HFF-Myc (cell line): ENCODE measurements at regions not wholly inside any gene's neighbourhood (a gene's known extent, or its start where the extent isn't known, plus 50 kb on each side); places are given as distances from the start of the nearest gene placed in this dataset.

Source experiments
- DNase-seq: peaks from one replicate; pipeline ENCODE4 v3.0.0-alpha.2; 2011; ENCODE audit warnings: low read depth; ENCODE audit errors: extremely low read depth
- H3K4me3 ChIP-seq: replicated peaks from 2 replicates; pipeline ENCODE4 v1.5.1; 2011; ENCODE audit warnings: low read depth, mild to moderate bottlenecking, control low read depth, low read length
- TF ChIP-seq, protein P1 (sequence below): IDR thresholded peaks from 2 replicates; pipeline ENCODE4 v1.5.1; 2012; ENCODE audit warnings: mild to moderate bottlenecking, low read depth, low read length, control low read depth; ENCODE audit errors: missing control alignments

DNA sequence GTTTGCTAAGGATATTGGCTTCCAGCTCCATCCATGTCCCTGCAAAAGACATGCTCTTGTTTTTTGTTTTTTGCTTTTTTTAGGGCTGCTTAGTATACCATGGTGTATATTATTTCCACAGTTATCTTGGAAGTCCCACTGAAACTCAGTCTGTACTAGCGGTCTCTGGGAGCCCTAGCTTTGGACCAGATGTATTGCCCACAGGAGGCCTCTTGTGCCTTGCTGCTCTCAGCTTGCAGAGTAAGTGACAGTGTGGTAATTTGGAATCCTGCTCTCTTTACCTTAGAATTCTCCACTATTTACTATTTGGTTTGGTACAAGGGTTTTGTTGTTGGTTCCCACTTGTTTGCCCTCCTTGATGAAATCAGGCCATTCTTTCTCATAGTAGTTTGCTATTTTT is 1022.9 kb downstream of the LRFN5 start:
- no peak for DNase-seq
- TF ChIP-seq, protein P1, sequence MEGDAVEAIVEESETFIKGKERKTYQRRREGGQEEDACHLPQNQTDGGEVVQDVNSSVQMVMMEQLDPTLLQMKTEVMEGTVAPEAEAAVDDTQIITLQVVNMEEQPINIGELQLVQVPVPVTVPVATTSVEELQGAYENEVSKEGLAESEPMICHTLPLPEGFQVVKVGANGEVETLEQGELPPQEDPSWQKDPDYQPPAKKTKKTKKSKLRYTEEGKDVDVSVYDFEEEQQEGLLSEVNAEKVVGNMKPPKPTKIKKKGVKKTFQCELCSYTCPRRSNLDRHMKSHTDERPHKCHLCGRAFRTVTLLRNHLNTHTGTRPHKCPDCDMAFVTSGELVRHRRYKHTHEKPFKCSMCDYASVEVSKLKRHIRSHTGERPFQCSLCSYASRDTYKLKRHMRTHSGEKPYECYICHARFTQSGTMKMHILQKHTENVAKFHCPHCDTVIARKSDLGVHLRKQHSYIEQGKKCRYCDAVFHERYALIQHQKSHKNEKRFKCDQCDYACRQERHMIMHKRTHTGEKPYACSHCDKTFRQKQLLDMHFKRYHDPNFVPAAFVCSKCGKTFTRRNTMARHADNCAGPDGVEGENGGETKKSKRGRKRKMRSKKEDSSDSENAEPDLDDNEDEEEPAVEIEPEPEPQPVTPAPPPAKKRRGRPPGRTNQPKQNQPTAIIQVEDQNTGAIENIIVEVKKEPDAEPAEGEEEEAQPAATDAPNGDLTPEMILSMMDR, result no peak

DNA sequence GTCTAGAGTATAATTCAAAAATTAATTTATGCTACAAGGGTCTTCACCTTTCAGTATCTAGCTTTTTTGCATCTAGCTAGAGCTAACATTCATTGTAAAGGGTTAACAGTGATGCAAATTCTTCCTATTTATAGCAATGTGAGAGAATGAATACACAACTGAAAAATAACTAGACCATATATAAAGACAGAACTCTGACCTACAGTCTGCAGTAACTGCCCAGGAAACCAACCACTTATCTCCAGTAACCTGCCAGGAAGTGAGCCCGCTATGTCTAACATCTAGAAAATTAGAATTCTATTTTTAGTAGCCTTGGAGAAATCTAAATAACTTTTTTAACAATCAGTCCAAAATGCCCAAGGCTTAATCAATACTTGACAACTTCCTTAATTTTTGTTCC is 1021.9 kb downstream of the LRFN5 start:
- no peak for DNase-seq
- H3K4me3 ChIP-seq, result no peak overlapping the region
- TF ChIP-seq, protein P1, result no peak

More for the DNA sequence above, 1022.9 kb downstream of the LRFN5 start:
- H3K4me3 ChIP-seq, result no peak overlapping the region

DNA sequence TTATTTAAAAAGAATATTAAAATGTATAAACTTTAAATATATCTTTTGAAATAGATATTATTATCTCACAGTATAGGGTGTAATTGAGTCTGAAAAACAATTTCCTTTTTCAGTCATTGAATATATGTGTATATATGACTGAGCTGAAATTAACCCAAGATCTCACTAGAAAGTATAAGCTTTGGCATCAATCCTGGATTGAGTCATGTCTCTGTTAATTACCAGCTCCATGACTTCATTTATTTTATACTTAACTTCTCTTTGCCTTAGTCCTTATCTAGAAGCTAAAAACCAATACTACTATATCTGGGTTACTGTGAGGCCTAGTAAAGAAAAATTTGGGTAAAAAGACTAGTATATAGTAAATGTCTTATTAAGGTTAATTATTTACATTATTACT is 1020.3 kb downstream of the LRFN5 start:
- DNase-seq, result no peak
- TF ChIP-seq, protein P1, result no peak
- no peak overlapping the region for H3K4me3 ChIP-seq

DNA sequence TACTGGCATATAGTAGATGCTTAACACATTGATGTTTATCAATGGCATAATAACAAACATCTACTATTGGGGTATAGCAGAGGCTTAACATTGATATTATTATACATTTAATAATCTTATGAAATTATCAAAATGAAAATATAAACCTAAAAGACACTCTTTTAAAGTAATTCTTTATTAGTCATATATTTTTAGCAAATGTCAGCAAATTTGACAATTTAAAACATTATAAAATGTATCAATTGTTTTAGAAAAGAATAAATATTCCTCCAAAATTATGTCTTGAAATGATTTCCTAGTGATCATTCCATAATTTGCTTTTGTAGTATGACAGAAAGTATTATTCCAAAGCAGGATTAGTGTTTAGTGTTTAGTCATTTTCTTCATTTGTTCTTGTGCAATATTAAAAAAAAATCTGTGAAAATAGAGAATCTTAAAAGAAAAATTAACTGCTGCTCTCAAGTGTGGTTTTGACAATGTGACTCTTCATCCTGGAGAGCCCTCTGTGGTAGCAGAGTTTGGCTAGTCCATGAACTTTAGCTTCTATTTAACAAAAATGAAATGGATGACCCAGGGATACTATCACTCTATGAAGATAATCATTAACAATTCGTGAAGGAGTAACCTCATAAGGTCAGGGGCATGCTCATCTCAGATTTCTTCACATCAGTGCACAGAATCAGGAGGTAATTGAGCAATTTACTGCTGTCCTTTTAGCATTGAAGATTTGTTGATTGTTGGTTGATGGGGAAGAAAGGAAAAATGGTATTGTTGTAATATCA is 1018.5 kb downstream of the LRFN5 start:
- DNase-seq, result no peak
- TF ChIP-seq, protein P1, result no peak
- no peak overlapping the region for H3K4me3 ChIP-seq

DNA sequence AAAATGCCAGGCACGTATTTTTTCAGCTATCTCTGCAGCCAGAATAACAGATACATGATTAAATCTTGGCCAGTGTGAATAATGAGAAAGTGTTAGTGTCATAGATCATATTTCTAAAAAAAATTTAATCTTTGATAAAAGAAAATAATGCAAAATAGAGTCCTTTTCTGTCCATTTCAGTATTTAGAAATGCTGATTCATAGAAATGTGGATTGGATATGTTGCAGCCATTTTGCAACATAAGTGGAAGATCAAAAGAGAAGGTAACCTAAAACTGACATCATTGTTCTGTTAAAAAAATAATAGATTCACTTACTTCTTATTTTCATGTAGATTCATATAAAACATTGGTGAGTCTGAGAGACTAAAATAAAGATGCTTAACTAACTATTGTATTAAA is 1010.3 kb downstream of the LRFN5 start:
- TF ChIP-seq, protein P1, result no peak
- no peak for DNase-seq
- H3K4me3 ChIP-seq, result no peak overlapping the region

DNA sequence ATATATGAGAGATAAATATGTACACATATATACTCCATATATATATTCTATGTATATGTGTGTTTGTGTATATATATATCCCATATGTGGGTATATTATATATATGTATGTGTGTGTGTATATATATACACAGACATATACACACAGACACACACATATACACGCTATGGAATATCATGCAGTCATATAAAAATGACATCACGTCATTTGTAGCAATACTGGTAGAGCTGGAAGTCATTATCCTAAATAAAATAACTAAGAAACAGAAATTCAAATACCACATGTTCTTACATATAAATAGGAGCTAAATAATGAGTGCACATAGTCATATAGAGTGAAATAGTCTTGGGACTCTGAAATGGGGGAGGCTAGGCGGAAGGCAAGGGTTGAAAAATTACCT is 1000.2 kb downstream of the LRFN5 start:
- DNase-seq, result no peak
- TF ChIP-seq, protein P1, result no peak

More for the DNA sequence above, 1000.2 kb downstream of the LRFN5 start:
- no peak overlapping the region for H3K4me3 ChIP-seq
